HFF-Myc (cell line): ENCODE measurements at regions not wholly inside any gene's neighbourhood (a gene's known extent, or its start where the extent isn't known, plus 50 kb on each side); places are given as distances from the start of the nearest gene placed in this dataset.

Source experiments
- DNase-seq: peaks from one replicate; pipeline ENCODE4 v3.0.0-alpha.2; 2011; ENCODE audit warnings: low read depth; ENCODE audit errors: extremely low read depth
- H3K4me3 ChIP-seq: replicated peaks from 2 replicates; pipeline ENCODE4 v1.5.1; 2011; ENCODE audit warnings: low read depth, mild to moderate bottlenecking, control low read depth, low read length
- TF ChIP-seq, protein P1 (sequence below): IDR thresholded peaks from 2 replicates; pipeline ENCODE4 v1.5.1; 2012; ENCODE audit warnings: mild to moderate bottlenecking, low read depth, low read length, control low read depth; ENCODE audit errors: missing control alignments

DNA sequence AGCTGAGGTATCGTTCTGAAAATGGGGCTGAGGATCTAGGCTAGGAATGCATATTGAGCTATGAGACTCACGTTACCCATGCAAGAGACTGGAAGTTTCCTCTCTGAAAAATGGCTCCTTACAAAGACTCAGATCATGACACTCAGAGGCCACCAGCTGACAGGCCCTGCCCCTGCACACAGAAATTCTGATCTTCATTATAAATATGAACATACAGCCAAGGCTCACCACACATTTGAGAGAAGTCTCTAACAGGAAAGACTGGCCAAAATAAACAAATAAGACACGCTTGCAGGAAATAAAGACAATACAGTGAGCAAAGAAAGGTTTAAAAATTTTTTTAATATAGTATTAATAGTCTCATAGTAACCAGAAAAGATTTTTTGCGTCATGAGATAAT lies 365.9 kb downstream of the NFIB start:
- no peak overlapping the region for H3K4me3 ChIP-seq
- DNase-seq, result no peak
- TF ChIP-seq, protein P1, sequence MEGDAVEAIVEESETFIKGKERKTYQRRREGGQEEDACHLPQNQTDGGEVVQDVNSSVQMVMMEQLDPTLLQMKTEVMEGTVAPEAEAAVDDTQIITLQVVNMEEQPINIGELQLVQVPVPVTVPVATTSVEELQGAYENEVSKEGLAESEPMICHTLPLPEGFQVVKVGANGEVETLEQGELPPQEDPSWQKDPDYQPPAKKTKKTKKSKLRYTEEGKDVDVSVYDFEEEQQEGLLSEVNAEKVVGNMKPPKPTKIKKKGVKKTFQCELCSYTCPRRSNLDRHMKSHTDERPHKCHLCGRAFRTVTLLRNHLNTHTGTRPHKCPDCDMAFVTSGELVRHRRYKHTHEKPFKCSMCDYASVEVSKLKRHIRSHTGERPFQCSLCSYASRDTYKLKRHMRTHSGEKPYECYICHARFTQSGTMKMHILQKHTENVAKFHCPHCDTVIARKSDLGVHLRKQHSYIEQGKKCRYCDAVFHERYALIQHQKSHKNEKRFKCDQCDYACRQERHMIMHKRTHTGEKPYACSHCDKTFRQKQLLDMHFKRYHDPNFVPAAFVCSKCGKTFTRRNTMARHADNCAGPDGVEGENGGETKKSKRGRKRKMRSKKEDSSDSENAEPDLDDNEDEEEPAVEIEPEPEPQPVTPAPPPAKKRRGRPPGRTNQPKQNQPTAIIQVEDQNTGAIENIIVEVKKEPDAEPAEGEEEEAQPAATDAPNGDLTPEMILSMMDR, result no peak

DNA sequence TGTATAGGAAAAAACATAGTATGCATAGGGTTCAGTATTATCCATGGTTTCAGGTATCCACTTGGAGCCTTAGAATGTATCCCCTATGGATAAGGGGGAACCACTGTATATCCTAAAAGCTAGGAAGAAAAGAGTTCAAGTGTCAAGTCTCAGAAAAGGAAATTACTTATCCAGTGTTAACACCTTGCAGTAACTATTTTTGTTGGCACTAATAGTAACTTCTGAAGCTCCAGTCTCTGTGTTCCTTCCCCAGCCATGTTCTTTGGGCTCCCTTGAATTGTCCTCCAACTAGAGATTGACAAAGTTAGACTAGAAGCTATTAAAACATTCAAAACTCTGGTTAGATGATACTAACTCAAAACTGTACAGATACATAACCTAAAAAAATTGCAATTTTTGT lies 370.8 kb downstream of the NFIB start:
- TF ChIP-seq, protein P1, result no peak
- DNase-seq, result no peak
- no peak overlapping the region for H3K4me3 ChIP-seq

DNA sequence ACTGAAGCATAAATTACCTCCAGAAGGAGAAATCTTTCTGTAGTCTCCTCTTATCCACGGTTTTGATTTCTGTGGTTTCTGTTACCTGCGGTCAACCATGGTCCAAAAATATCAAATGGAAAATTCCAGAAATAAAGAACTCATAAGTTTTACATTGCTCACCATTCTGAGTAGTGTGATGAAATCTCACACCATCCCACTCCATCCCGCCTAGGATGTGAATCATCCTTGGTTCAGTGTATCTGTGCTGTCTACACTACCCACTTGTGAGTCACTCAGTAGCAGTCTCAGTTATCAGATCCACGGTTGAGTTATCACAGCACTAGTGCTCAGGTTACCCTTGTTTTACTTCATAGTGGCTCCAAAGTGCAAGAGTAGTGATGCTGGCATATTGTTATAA lies 371.2 kb downstream of the NFIB start:
- TF ChIP-seq, protein P1, result no peak

DNA sequence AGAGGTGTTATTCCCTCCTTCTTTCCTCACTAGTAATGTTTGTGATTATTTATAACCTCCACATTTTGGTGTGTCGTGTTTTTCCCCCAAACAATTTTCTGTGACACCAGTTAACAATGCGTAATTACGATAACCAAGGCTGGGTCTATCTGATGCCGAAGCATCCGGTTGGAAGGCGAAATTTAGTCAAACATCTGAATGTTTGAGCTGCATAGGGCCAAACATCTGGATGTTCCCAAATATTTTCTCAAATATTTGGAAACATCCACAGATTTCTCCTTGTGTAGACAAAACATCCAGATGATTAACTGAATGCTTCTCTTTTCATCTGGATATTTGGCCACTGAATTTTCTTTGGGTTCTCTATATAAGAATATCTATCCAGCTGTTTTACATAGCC lies 371.7 kb downstream of the NFIB start:
- TF ChIP-seq, protein P1, result no peak
- H3K4me3 ChIP-seq, result peak overlapping the region; percentile 6; the same call in 1 of the 2 replicates
- DNase-seq, result no peak

More for the DNA sequence above, 371.2 kb downstream of the NFIB start:
- DNase-seq, result peak; percentile 82
- H3K4me3 ChIP-seq, result no peak overlapping the region

DNA sequence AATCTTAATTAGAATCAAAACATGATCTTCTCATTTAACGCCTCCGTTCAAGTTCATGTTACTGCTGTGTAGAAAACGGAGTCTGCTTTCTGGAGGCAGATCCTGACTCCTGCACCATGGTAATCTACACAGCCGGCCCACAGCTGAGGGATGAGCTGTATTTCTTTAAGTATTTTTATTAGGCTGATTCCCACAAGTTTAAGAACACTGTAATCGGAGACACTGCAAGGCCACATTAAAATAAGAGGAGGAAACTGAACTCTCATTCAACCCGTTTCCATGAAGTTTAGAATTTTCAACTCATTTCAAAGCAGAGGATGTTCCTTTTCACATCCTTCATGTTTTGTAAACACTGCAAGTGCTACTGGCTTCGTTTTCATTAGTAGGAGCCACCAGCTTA lies 372.2 kb downstream of the NFIB start:
- DNase-seq, result peak; percentile 63
- TF ChIP-seq, protein P1, result no peak
- peak overlapping the region; percentile 6; the same call in 1 of the 2 replicates for H3K4me3 ChIP-seq

DNA sequence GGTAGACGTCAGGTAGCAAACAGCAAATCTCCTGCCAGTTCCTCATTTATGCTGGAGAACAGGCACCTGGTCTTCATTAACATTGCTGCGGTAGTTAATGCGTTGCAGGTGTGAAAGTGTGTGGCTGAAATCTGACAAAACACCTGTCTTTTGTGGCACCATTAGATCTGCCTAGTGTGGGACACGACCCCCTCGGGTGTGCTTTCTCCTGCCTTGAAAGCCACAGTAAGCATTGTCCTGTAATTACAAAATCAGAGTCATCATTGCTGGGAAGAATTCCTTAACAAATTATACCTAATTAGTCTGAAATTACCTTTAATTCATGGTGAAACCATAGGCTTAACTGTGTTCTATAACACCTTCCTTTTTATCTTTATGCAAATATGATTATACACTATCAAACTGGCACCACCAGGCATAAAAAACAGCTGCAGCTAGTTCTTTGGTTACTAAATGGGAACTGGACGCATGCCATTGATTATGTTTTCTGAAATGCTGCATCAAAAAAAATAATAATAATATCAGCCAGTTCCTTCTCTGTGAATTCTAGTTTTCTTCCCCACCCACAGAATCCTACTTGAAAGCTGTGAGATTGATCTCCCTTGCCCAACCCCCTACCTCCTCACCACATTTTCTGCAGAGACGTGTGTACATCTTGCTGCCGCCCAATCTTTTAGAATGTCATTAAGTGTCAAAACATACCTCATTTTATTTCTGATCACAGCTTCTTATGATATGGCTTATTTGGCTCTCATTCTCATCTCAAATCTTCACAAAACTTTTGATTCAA lies 374.0 kb downstream of the NFIB start:
- DNase-seq, result peak; percentile 48
- TF ChIP-seq, protein P1, result no peak
- no peak overlapping the region for H3K4me3 ChIP-seq

DNA sequence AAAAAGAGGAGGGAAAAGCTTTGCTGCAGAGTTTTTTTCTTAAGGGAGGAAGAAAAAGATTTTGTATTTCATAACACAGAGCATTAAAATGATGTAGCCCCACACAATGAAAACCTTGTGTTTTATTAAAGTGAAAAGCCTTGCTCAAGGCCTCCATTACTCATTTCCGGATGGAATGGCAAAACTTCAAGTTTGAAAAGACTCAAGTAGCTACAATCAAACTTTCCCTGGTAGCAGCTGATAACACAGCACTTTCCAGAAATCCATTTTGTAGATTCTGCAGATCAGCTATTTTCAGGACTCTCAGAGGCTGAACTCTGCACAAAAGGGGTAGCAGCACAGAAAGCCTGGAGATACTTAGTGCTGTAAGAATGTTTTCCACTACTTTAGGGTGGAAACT lies 374.8 kb downstream of the NFIB start:
- DNase-seq, result peak; percentile 60
- no peak overlapping the region for H3K4me3 ChIP-seq
- TF ChIP-seq, protein P1, result no peak
